Mucosa of descending colon (tissue), 3 donors: ENCODE measurements at regions not wholly inside any gene's neighbourhood (a gene's known extent, or its start where the extent isn't known, plus 50 kb on each side); places are given as distances from the start of the nearest gene placed in this dataset.

Experiments
- ATAC-seq: fragments of 200-7000 bp; cut with Tn5 transposase; one replicate; pipeline ENCODE4 v1.9.1; 2020; ENCODE audit warnings: mild to moderate bottlenecking, moderate library complexity
- DNase-seq, 3 donors: peaks; one replicate each; pipeline ENCODE4 v3.0.0-alpha.2; 2020
- H3K36me3 ChIP-seq: fragments of 200-600 bp; one replicate; pipeline ENCODE4 v1.8.0; 2021; ENCODE audit warnings: low read depth, mild to moderate bottlenecking
- H3K4me1 ChIP-seq: fragments of 200-600 bp; one replicate; pipeline ENCODE4 v1.8.0; 2021; ENCODE audit warnings: low read depth, mild to moderate bottlenecking
- H3K4me3 ChIP-seq: fragments of 200-600 bp; one replicate; pipeline ENCODE4 v1.8.0; 2021; ENCODE audit warnings: mild to moderate bottlenecking
- H3K9me3 ChIP-seq: fragments of 200-600 bp; one replicate; pipeline ENCODE4 v1.8.0; 2021; ENCODE audit warnings: mild to moderate bottlenecking
- intact Hi-C, 2 donors: fragments of 100-400 bp; cut with DNase I in 1 of 2; cut with micrococcal nuclease in 1 of 2; formaldehyde crosslinking; loops; one replicate each; pipeline versions ENCODE4 v1.11.0 to v1.11.1; 2022; cut with DNase I, micrococcal nuclease
- TF ChIP-seq, protein P1 (sequence below): fragments of 200-600 bp; IDR thresholded peaks from one replicate; pipeline ENCODE4 v1.8.0; 2022; ENCODE audit warnings: antibody characterized with exemption, mild to moderate bottlenecking
- donor health status: DM: no; HTN: no; CAD: no; lungs with moderate emphysema.
- donor health status: DM: no; HTN: no; CAD: no.
- donor health status: DM: no; HTN: yes; CAD: no.

DNA sequence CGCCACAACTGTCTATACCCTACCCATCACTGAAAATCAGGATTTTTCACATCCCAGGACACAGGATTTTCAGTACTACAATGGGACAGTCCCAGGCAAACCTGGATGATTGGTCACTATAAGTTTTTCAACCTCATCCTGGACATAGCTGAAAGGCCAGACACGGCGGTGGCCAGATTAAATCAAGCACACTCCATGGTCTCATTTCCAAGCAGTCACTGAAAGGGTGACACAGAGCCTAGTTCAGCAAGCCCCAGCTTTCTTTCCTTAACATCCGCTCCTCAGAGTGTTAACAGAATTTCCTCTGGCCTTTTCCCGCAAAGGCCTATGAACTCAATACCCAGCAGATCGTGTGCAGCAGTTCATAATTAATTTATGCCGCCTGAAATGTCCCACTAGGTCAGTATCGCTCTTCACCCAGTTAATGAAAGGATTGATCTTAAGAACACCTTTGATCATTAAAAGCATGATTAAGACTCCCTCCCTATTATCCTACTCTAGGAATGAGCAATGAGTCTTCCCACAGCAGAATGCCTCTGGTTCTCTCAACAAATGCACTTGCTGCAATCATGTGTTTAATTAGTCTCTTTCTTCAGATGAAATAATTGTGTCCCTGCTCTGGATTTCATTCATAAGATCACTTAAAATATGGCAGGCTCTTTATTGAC is 104.0 kb upstream of the NANOS1 start:
- H3K4me1 ChIP-seq: no peaks in the 10 kb centered on the region
- TF ChIP-seq, protein P1, sequence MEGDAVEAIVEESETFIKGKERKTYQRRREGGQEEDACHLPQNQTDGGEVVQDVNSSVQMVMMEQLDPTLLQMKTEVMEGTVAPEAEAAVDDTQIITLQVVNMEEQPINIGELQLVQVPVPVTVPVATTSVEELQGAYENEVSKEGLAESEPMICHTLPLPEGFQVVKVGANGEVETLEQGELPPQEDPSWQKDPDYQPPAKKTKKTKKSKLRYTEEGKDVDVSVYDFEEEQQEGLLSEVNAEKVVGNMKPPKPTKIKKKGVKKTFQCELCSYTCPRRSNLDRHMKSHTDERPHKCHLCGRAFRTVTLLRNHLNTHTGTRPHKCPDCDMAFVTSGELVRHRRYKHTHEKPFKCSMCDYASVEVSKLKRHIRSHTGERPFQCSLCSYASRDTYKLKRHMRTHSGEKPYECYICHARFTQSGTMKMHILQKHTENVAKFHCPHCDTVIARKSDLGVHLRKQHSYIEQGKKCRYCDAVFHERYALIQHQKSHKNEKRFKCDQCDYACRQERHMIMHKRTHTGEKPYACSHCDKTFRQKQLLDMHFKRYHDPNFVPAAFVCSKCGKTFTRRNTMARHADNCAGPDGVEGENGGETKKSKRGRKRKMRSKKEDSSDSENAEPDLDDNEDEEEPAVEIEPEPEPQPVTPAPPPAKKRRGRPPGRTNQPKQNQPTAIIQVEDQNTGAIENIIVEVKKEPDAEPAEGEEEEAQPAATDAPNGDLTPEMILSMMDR: no peak
- intact Hi-C loops: no loop called here
- DNase-seq (no peak), ATAC-seq (no peak)
- H3K4me3 ChIP-seq: no peak overlapping the region
- peaks cover 2% of the 10 kb centered on the region for H3K9me3 ChIP-seq
- H3K36me3 ChIP-seq: no peaks in the 10 kb centered on the region

DNA sequence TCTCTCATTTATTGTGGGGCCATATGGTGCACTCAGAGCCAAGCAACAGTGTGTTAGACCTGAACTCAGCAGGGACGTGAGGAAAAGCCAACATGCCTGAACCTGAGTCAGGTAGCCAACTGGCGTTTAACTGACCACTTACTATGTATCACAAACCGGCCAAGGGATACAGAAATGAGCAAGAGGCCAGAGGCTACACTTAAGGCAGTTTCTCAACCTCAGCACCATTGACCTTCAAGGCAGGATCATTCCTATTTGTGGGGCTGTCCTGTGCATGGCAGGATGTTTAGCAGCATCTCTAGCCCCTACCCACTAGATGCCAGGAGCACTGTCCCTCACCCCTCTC is 103.5 kb upstream of the NANOS1 start:
- TF ChIP-seq, protein P1: no peak
- no peaks in the 10 kb centered on the region for H3K4me1 ChIP-seq
- ATAC-seq (no peak), DNase-seq (no peak)
- intact Hi-C loops: no loop called here
- H3K36me3 ChIP-seq: no peaks in the 10 kb centered on the region
- peaks cover 7% of the 10 kb centered on the region for H3K9me3 ChIP-seq
- H3K4me3 ChIP-seq: no peak overlapping the region

DNA sequence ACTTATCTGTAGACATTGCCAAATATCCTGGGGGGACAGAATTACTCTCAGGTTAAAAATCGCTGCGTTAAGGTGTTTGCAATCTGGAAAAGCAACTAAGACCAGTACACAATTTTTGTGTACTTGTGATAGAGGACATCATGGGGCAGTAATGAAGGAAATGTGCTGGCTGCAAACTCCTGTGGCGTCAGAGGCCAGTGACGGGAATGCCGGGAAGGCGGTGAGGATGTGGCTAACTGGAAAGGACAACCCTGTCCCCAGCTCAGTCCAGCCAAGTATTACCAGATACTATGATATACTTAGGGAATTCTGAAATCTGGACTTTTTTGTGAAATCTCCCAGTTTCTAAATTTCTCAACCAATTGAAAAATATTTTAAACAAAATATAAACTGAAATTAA is 103.1 kb upstream of the NANOS1 start:
- DNase-seq (no peak), ATAC-seq (no peak)
- Histone ChIP-seq H3K4me3 (no peak overlapping the region), H3K36me3 (no peaks in the 10 kb centered on the region), H3K9me3 (peaks cover 7% of the 10 kb centered on the region), H3K4me1 (no peaks in the 10 kb centered on the region)
- TF ChIP-seq, protein P1: no peak
- intact Hi-C loops: no loop called here

DNA sequence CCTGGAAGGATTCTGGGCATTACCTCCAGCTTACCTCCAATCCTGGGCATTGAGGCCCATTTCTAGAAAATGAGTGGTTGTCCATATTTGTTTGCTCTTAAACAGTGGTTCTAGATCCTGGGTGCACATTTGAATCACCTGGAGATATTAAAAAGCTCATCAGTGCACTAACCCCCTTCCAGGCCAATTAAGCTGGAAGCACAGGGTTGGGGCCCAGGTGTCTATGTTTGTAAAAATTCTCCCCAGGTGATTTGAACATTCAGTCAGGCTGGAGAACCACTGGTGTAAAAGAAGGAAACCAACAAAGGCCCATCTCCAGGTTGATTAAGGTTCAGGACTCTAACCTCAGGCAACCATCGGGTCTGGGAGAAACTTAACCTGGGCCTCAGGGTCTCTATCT is 102.6 kb upstream of the NANOS1 start:
- intact Hi-C loops: no loop called here
- no peak overlapping the region for H3K4me3 ChIP-seq
- H3K36me3 ChIP-seq: no peaks in the 10 kb centered on the region
- TF ChIP-seq, protein P1: no peak
- no peaks in the 10 kb centered on the region for H3K4me1 ChIP-seq
- ATAC-seq (no peak), DNase-seq (no peak)
- peaks cover 11% of the 10 kb centered on the region for H3K9me3 ChIP-seq

DNA sequence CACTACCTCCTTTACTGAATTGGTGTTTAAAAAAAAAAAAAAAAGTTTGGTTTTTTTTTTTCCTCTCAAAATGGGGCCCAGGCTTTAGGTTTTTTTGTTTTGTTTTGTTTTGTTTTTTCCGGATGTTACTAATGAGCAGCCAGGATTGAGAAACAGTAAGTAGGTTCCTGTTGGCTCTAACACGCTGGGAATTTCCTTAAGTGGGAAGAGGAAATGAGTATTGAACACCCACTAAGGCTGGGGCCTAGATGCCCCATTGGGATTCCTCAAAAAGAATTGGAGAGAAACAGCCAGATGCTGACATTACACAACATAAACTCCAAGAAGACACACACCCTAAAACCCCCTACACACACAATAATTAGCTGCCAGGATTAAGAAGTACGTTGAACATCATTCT is 102.2 kb upstream of the NANOS1 start:
- ATAC-seq: no peak
- intact Hi-C loops: no loop called here
- H3K36me3 ChIP-seq: no peaks in the 10 kb centered on the region
- H3K9me3 ChIP-seq: peaks cover 11% of the 10 kb centered on the region
- TF ChIP-seq, protein P1: no peak
- H3K4me1 ChIP-seq: no peaks in the 10 kb centered on the region
- H3K4me3 ChIP-seq: no peak overlapping the region
- no peak for DNase-seq

DNA sequence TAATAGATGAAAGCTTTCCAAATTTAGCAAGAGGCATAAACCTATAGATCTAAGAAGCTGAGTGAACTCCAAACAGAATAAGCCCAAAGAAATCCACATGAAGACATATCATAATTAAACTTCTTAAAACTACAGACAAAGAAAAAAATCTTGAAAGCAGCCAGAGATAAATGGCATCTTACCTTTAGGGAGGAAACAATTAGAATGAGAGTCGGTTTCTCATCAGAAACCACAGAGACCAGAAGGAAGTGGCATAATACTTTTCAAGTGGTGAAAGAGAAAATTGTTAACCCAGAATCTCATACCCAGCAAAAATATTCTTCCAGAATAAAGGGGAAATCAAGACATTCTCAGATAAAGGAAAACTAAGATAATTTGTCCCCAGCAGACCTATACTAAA is 98.9 kb upstream of the NANOS1 start:
- intact Hi-C loops: no loop called here
- Histone ChIP-seq H3K36me3 (no peaks in the 10 kb centered on the region), H3K4me3 (no peak overlapping the region), H3K4me1 (no peaks in the 10 kb centered on the region), H3K9me3 (peaks cover 11% of the 10 kb centered on the region)
- no peak for DNase-seq
- TF ChIP-seq, protein P1: no peak
- ATAC-seq: no peak
